H1 (cell line): ENCODE measurements at regions not wholly inside any gene's neighbourhood (a gene's known extent, or its start where the extent isn't known, plus 50 kb on each side); places are given as distances from the start of the nearest gene placed in this dataset.

ENCODE experiments used
- CTCF ChIA-PET: fragments of 300-600 bp; sonication (Branson Sonifier 250); formaldehyde crosslinking; loops from one replicate; lab custom pipeline; 2021; ENCODE audit not compliant: partially characterized antibody; lab: Charles Lee
- POLR2A ChIA-PET: fragments of 300-600 bp; sonication (Branson Sonifier 250); formaldehyde crosslinking; loops from one replicate; lab custom pipeline; 2021; ENCODE audit warnings: inconsistent platforms; ENCODE audit not compliant: partially characterized antibody; lab: Charles Lee
- DNase-seq, 2 experiments: peaks; one replicate each; pipeline versions ENCODE4 v3.0.0 to v3.0.0-alpha.2; 2010 to 2022; ENCODE audit warnings: low spot score in 2 of 2, low read depth in 1 of 2, mixed read lengths in 1 of 2
- FAIRE-seq: peaks from 2 replicates; lab custom pipeline; 2011; peaks lifted over from hg19 to GRCh38; lab: Jason Lieb, UNC
- H2AFZ ChIP-seq: 2 replicates; pipeline ENCODE4 v1.8.1; 2012; ENCODE audit warnings: low read length, inconsistent platforms
- H2AK5ac ChIP-seq: 2 replicates; pipeline ENCODE4 v1.6.1; 2013; ENCODE audit warnings: low read depth, low read length
- H2BK120ac ChIP-seq: replicated peaks from 2 replicates; pipeline ENCODE3; 2013; ENCODE audit warnings: low read depth, low read length, inconsistent platforms
- H2BK12ac ChIP-seq: 2 replicates; pipeline ENCODE4 v1.6.1; 2013; ENCODE audit warnings: low read depth, low read length
- H2BK15ac ChIP-seq: 2 replicates; pipeline ENCODE4 v1.6.1; 2013; ENCODE audit warnings: low read length
- H2BK20ac ChIP-seq: 2 replicates; pipeline ENCODE4 v1.6.1; 2013; ENCODE audit warnings: low read length
- H2BK5ac ChIP-seq: 2 replicates; pipeline ENCODE4 v1.6.1; 2013; ENCODE audit warnings: low read depth, low read length
- H3K14ac ChIP-seq: 2 replicates; pipeline ENCODE4 v1.6.1; 2013; ENCODE audit warnings: inconsistent platforms; ENCODE audit not compliant: insufficient read length
- H3K18ac ChIP-seq: 2 replicates; pipeline ENCODE4 v1.6.1; 2013; ENCODE audit warnings: low read length; ENCODE audit errors: extremely low read depth
- H3K23ac ChIP-seq: 2 replicates; pipeline ENCODE4 v1.6.1; 2013; ENCODE audit warnings: inconsistent platforms; ENCODE audit not compliant: insufficient read length
- H3K23me2 ChIP-seq: 2 replicates; pipeline ENCODE4 v1.6.1; 2013; ENCODE audit warnings: low read depth, low read length
- H3K27ac ChIP-seq: 2 replicates; pipeline ENCODE4 v1.6.1; 2011; ENCODE audit warnings: low read depth, low read length, inconsistent platforms
- H3K27me3 ChIP-seq, 4 experiments: replicated peaks in 1 of 4; 1 replicate in 1 of 4; 2 replicates in 3 of 4; pipeline versions ENCODE4 v1.6.1 to v1.8.1; 2011 to 2013; ENCODE audit warnings: low read length in 3 of 4, mild to moderate bottlenecking in 3 of 4, inconsistent platforms in 2 of 4, mixed read lengths in 2 of 4, moderate library complexity in 1 of 4; ENCODE audit not compliant: control insufficient read depth in 3 of 4, insufficient read depth in 3 of 4; ENCODE audit errors: extremely low read depth in 1 of 4
- H3K36me3 ChIP-seq, 4 experiments: 2 replicates each; pipeline versions ENCODE4 v1.6.1 to v1.8.1; 2011 to 2013; ENCODE audit warnings: mild to moderate bottlenecking in 4 of 4, low read length in 3 of 4, moderate library complexity in 2 of 4, control low read depth in 1 of 4, inconsistent platforms in 1 of 4; ENCODE audit not compliant: insufficient read depth in 4 of 4, control insufficient read depth in 2 of 4
- H3K4ac ChIP-seq: replicated peaks from 2 replicates; pipeline ENCODE3; 2013; ENCODE audit warnings: low read length, low read depth, mixed read lengths, inconsistent platforms; ENCODE audit not compliant: insufficient read length
- H3K4me1 ChIP-seq, 4 experiments: replicated peaks in 1 of 4; 1 replicate in 1 of 4; 2 replicates in 3 of 4; pipeline versions ENCODE4 v1.6.1 to v1.8.1; 2011 to 2013; ENCODE audit warnings: low read length in 3 of 4, inconsistent platforms in 2 of 4, mixed read lengths in 1 of 4; ENCODE audit not compliant: insufficient read depth in 4 of 4, control insufficient read depth in 3 of 4
- H3K4me2 ChIP-seq, 2 experiments: 2 replicates each; pipeline versions ENCODE4 v1.6.1 to v1.8.1; 2011 to 2013; ENCODE audit warnings: low read depth in 2 of 2, low read length in 2 of 2, control low read depth in 1 of 2, inconsistent platforms in 1 of 2, mild to moderate bottlenecking in 1 of 2; ENCODE audit not compliant: insufficient read depth in 1 of 2
- H3K4me3 ChIP-seq, 4 experiments: fragments of 200-600, 300-600 bp in 1 of 4; sonication (generic), shearing (Covaris generic), sonication (Bioruptor Twin) in 1 of 4; 2 replicates each; pipeline versions ENCODE4 v1.5.1 to v1.8.1; 2011 to 2016; ENCODE audit warnings: low read length in 4 of 4, low read depth in 3 of 4, control low read depth in 2 of 4, inconsistent platforms in 2 of 4, mild to moderate bottlenecking in 2 of 4, mixed read lengths in 1 of 4, moderate library complexity in 1 of 4; ENCODE audit not compliant: insufficient read depth in 2 of 4; ENCODE audit errors: extremely low read depth in 1 of 4
- H3K56ac ChIP-seq: replicated peaks from 2 replicates; pipeline ENCODE3; 2013; ENCODE audit warnings: low read depth, mild to moderate bottlenecking, mixed read lengths, low read length, inconsistent platforms; ENCODE audit not compliant: insufficient read length
- H3K79me1 ChIP-seq: 2 replicates; pipeline ENCODE4 v1.6.1; 2013; ENCODE audit warnings: low read depth, low read length, control low read depth
- H3K79me2 ChIP-seq, 2 experiments: 2 replicates each; pipeline versions ENCODE4 v1.6.1 to v1.8.1; 2012 to 2013; ENCODE audit warnings: low read length in 2 of 2, mild to moderate bottlenecking in 2 of 2, inconsistent platforms in 1 of 2; ENCODE audit not compliant: insufficient read depth in 2 of 2, control insufficient read depth in 1 of 2
- H3K9ac ChIP-seq, 4 experiments: replicated peaks in 1 of 4; 1 replicate in 1 of 4; 2 replicates in 3 of 4; pipeline versions ENCODE4 v1.6.1 to v1.8.1; 2011 to 2013; ENCODE audit warnings: low read depth in 3 of 4, low read length in 3 of 4, control low read depth in 2 of 4, mild to moderate bottlenecking in 2 of 4, moderate library complexity in 2 of 4, inconsistent platforms in 1 of 4; ENCODE audit errors: extremely low read depth in 1 of 4
- H3K9me3 ChIP-seq, 2 experiments: 2 replicates each; pipeline versions ENCODE4 v1.6.1 to v1.8.1; 2012 to 2013; ENCODE audit warnings: mild to moderate bottlenecking in 2 of 2, moderate library complexity in 2 of 2, control low read depth in 1 of 2, inconsistent platforms in 1 of 2, low read depth in 1 of 2, low read length in 1 of 2, mixed read lengths in 1 of 2; ENCODE audit not compliant: insufficient read depth in 2 of 2
- H4K20me1 ChIP-seq, 2 experiments: replicated peaks in 1 of 2; 2 replicates each; pipeline versions ENCODE3 to v1.8.1; 2011 to 2013; ENCODE audit warnings: inconsistent platforms in 2 of 2, low read length in 2 of 2, mild to moderate bottlenecking in 1 of 2; ENCODE audit not compliant: insufficient read depth in 2 of 2, control insufficient read depth in 1 of 2
- H4K5ac ChIP-seq: 2 replicates; pipeline ENCODE4 v1.6.1; 2013; ENCODE audit warnings: low read length, low read depth, mixed read lengths, inconsistent platforms; ENCODE audit not compliant: insufficient read length
- H4K8ac ChIP-seq: 2 replicates; pipeline ENCODE4 v1.8.0; 2013; ENCODE audit warnings: mild to moderate bottlenecking, moderate library complexity, low read length, inconsistent platforms; ENCODE audit not compliant: insufficient read depth; ENCODE audit errors: extremely low read depth
- H4K91ac ChIP-seq: replicated peaks from 2 replicates; pipeline ENCODE3; 2013; ENCODE audit warnings: low read length, mixed read lengths, inconsistent platforms; ENCODE audit not compliant: insufficient read length
- E2F6 ChIP-seq: IDR thresholded peaks from 2 replicates; pipeline ENCODE4 v1.6.1; 2012; ENCODE audit warnings: inconsistent platforms
- SP1 ChIP-seq: IDR thresholded peaks from 2 replicates; pipeline ENCODE4 v1.6.1; 2011; ENCODE audit warnings: low read depth, low read length
- WGBS, 2 experiments: shearing (Covaris generic) in 1 of 2; methylation state at CpG; one replicate each; pipeline versions ENCODE4 v1.1.6 to v1.1.7; 2013 to 2015; ENCODE audit warnings: low lambda C conversion rate in 2 of 2, mixed read lengths in 2 of 2, inconsistent platforms in 1 of 2, low coverage in 1 of 2, missing lambda C conversion rate in 1 of 2; ENCODE audit not compliant: insufficient replicate concordance in 2 of 2, insufficient coverage in 1 of 2, insufficient read length in 1 of 2; ENCODE audit errors: extremely low coverage in 1 of 2, missing lambda C conversion rate in 1 of 2; 5-methylcytosine and 5-hydroxymethylcytosine counted together

- 92% methylated on average over 2 of the region's 2 CpGs; no CpG with 5 or more reads in 1 of the 2 experiments for WGBS, 2 experiments
- FAIRE-seq: no peak
- no peak overlapping the region for H3K4me2 ChIP-seq
These were observed 81.7 kb downstream of the HMHB1 start for GRCh38 chr5:143893638-143894037.

More at GRCh38 chr5:143893638-143894037, 81.7 kb downstream of the HMHB1 start:
- TF ChIP-seq SP1 (no peak), E2F6 (no peak)
- no peaks in the 10 kb centered on the region for H3K23me2 ChIP-seq
- no peak overlapping the region for H2AK5ac ChIP-seq
- H3K36me3 ChIP-seq: no peaks in the 10 kb centered on the region
- DNase-seq: no peak
- H3K23ac ChIP-seq: no peak overlapping the region
- no peak overlapping the region for H4K8ac ChIP-seq
- no peaks in the 10 kb centered on the region for H3K9me3 ChIP-seq
- ChIA-PET POLR2A (no interaction called here), CTCF (interaction anchor here (0.6 kb wide), 1 partner anchor 1918 kb away, joined by 4 read pairs; no protein-coding TSS in a partner anchor)
- no peak overlapping the region for H2AFZ ChIP-seq
- no peaks in the 10 kb centered on the region for H4K20me1 ChIP-seq
- H3K9ac ChIP-seq: no peak overlapping the region
- H2BK20ac ChIP-seq: no peak overlapping the region
- no peak overlapping the region for H3K18ac ChIP-seq
- H4K5ac ChIP-seq: no peak overlapping the region
- H2BK12ac ChIP-seq: no peak overlapping the region
- no peak overlapping the region for H2BK120ac ChIP-seq
- no peak overlapping the region for H3K4ac ChIP-seq
- H3K27ac ChIP-seq: no peak overlapping the region
- no peak overlapping the region for H2BK15ac ChIP-seq
- H3K4me3 ChIP-seq: no peak overlapping the region
- no peaks in the 10 kb centered on the region for H3K79me2 ChIP-seq
- no peak overlapping the region for H2BK5ac ChIP-seq
- no peak overlapping the region for H4K91ac ChIP-seq
- H3K4me1 ChIP-seq: peaks cover 0 to 3% (median 0%) of the 10 kb centered on the region in 4 experiments; a peak in 1 of 7 replicates
- no peak overlapping the region for H3K14ac ChIP-seq
- H3K79me1 ChIP-seq: no peaks in the 10 kb centered on the region
- no peaks in the 10 kb centered on the region for H3K27me3 ChIP-seq
- H3K56ac ChIP-seq: no peak overlapping the region
